HG03103 (cell line): ENCODE measurements at regions not wholly inside any gene's neighbourhood (a gene's known extent, or its start where the extent isn't known, plus 50 kb on each side); places are given as distances from the start of the nearest gene placed in this dataset.
"Not testable (repeated sequence)": the region's sequence is repeated elsewhere in the genome, so short reads cannot be mapped to it uniquely, and the experiment has no call there.

ENCODE experiments used
- ATAC-seq: cut with Tn5 transposase; IDR thresholded peaks from one replicate; pipeline ENCODE4 v1.9.1; 2021; ENCODE audit warnings: low read depth; ENCODE audit not compliant: unreplicated experiment

- no peak for ATAC-seq
Measured at GRCh38 chr10:36038316-36038955, 396.3 kb upstream of the FZD8 start.

- no peak for ATAC-seq
Measured at GRCh38 chr10:36036137-36036536, 394.0 kb upstream of the FZD8 start.

- no peak for ATAC-seq
Measured at GRCh38 chr10:36033808-36034207, 391.7 kb upstream of the FZD8 start.

GRCh38 chr10:36030516-36030915 is 388.4 kb upstream of the FZD8 start:
- no peak for ATAC-seq

- no peak for ATAC-seq
Measured at GRCh38 chr10:36026656-36027390, 384.7 kb upstream of the FZD8 start.

- no peak for ATAC-seq
Measured at GRCh38 chr10:36026081-36026480, 384.0 kb upstream of the FZD8 start.

GRCh38 chr10:36023939-36024338 is 381.8 kb upstream of the FZD8 start:
- no peak for ATAC-seq

- ATAC-seq, result no peak
Measured at GRCh38 chr10:36021096-36021495, 379.0 kb upstream of the FZD8 start.

- ATAC-seq, result no peak
Measured at GRCh38 chr10:36019749-36020148, 377.7 kb upstream of the FZD8 start.

- no peak for ATAC-seq
Measured at GRCh38 chr10:36018996-36019395, 376.9 kb upstream of the FZD8 start.

GRCh38 chr10:36017137-36017536 is 375.0 kb upstream of the FZD8 start:
- no peak for ATAC-seq

- ATAC-seq, result no peak
Measured at GRCh38 chr10:36007369-36007768, 365.3 kb upstream of the FZD8 start.

- no peak for ATAC-seq
Measured at GRCh38 chr10:36003688-36004087, 361.6 kb upstream of the FZD8 start.

- no peak for ATAC-seq
Measured at GRCh38 chr10:36003031-36003600, 361.0 kb upstream of the FZD8 start.

GRCh38 chr10:36002445-36002844 is 360.3 kb upstream of the FZD8 start:
- no peak for ATAC-seq

GRCh38 chr10:36000754-36001153 is 358.7 kb upstream of the FZD8 start:
- not testable (repeated sequence) for ATAC-seq

GRCh38 chr10:35998026-35998425 is 355.9 kb upstream of the FZD8 start:
- ATAC-seq, result no peak

- ATAC-seq, result no peak
Measured at GRCh38 chr10:35995485-35995884, 353.4 kb upstream of the FZD8 start.

GRCh38 chr10:35993591-35994515 is 351.8 kb upstream of the FZD8 start:
- ATAC-seq, result no peak

GRCh38 chr10:35992107-35992506 is 350.0 kb upstream of the FZD8 start:
- no peak for ATAC-seq
